Peyer's patch (tissue), 4 donors: ENCODE measurements at regions not wholly inside any gene's neighbourhood (a gene's known extent, or its start where the extent isn't known, plus 50 kb on each side); places are given as distances from the start of the nearest gene placed in this dataset.

Experiments used
- CTCF ChIP-seq, 6 experiments: fragments of 450-650 bp in 4 of 6; fragments of 200-600 bp in 2 of 6; sonication (generic) in 1 of 6; IDR thresholded peaks; one replicate each; pipeline ENCODE4 v1.5.1; 2017 to 2019; ENCODE audit warnings: antibody characterized with exemption in 6 of 6, mild to moderate bottlenecking in 3 of 6, moderate library complexity in 1 of 6
- POLR2A ChIP-seq, 2 donors: fragments of 450-650 bp; IDR thresholded peaks; one replicate each; pipeline ENCODE4 v1.5.1; 2017; ENCODE audit warnings: antibody characterized with exemption in 2 of 2, mild to moderate bottlenecking in 2 of 2, moderate library complexity in 2 of 2

- TF ChIP-seq CTCF (IDR thresholded peaks at IDR 0.05) (no peak), POLR2A (IDR thresholded peaks at IDR 0.05) (no peak)
These were observed 126.3 kb upstream of the PLAAT1 start for GRCh38 chr3:193114431-193115340.
